ENCODE measurements at regions not wholly inside any gene's neighbourhood (a gene's known extent, or its start where the extent isn't known, plus 50 kb on each side); places are given as distances from the start of the nearest gene placed in this dataset.

GRCh38 chr14:46596236-46596635, 55.3 kb downstream of the RPL10L start:
- Histone ChIP-seq H3K4me1 (ENCODE audit: insufficient read depth, low read length, severe bottlenecking) (no peaks in the 10 kb centered on the region), H3K36me3 (ENCODE audit: insufficient read depth, low read length) (no peaks in the 10 kb centered on the region), H3K4me3 (ENCODE audit: low read depth, low read length, poor library complexity, severe bottlenecking) (no peak overlapping the region), H3K9ac (ENCODE audit: low read length) (no peak overlapping the region), H3K27ac (ENCODE audit: low read depth, low read length, poor library complexity, severe bottlenecking) (no peak overlapping the region), H3K9me3 (ENCODE audit: low read length) (no peaks in the 10 kb centered on the region), H4K20me1 (ENCODE audit: insufficient read depth, low read length) (no peaks in the 10 kb centered on the region), H3K4me2 (ENCODE audit: low read length) (no peak overlapping the region), H3K27me3 (ENCODE audit: insufficient read depth, low read length) (no peaks in the 10 kb centered on the region), H3K79me2 (ENCODE audit: insufficient read depth, low read length) (no peaks in the 10 kb centered on the region), H3F3A (ENCODE audit: insufficient read depth, low read length) (no peaks in the 10 kb centered on the region), H2AFZ (ENCODE audit: low read length) (no peak overlapping the region), H3K9me2 (ENCODE audit: low read depth, low read length) (no peaks in the 10 kb centered on the region)
- TF ChIP-seq, protein P1, sequence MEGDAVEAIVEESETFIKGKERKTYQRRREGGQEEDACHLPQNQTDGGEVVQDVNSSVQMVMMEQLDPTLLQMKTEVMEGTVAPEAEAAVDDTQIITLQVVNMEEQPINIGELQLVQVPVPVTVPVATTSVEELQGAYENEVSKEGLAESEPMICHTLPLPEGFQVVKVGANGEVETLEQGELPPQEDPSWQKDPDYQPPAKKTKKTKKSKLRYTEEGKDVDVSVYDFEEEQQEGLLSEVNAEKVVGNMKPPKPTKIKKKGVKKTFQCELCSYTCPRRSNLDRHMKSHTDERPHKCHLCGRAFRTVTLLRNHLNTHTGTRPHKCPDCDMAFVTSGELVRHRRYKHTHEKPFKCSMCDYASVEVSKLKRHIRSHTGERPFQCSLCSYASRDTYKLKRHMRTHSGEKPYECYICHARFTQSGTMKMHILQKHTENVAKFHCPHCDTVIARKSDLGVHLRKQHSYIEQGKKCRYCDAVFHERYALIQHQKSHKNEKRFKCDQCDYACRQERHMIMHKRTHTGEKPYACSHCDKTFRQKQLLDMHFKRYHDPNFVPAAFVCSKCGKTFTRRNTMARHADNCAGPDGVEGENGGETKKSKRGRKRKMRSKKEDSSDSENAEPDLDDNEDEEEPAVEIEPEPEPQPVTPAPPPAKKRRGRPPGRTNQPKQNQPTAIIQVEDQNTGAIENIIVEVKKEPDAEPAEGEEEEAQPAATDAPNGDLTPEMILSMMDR (IDR thresholded peaks at IDR 0.05; ENCODE audit: low read length), result no peak
- no peak for TF ChIP-seq EZH2 (IDR thresholded peaks at IDR 0.05; ENCODE audit: borderline replicate concordance, low read length)

GRCh38 chr14:46582826-46583225, 68.8 kb downstream of the RPL10L start:
- H3K4me2 ChIP-seq (ENCODE audit: low read length), result no peak overlapping the region
- H3K9me2 ChIP-seq (ENCODE audit: low read depth, low read length), result no peaks in the 10 kb centered on the region
- TF ChIP-seq, protein P1 (IDR thresholded peaks at IDR 0.05; ENCODE audit: low read length), result no peak
- no peak for TF ChIP-seq EZH2 (IDR thresholded peaks at IDR 0.05; ENCODE audit: borderline replicate concordance, low read length)

GRCh38 chr14:46581036-46581671, 70.4 kb downstream of the RPL10L start:
- no peaks in the 10 kb centered on the region for H3K27me3 ChIP-seq (ENCODE audit: insufficient read depth, low read length)
- no peak overlapping the region for H3K4me3 ChIP-seq (ENCODE audit: low read depth, low read length, poor library complexity, severe bottlenecking)
- H3F3A ChIP-seq (ENCODE audit: insufficient read depth, low read length), result no peaks in the 10 kb centered on the region
- no peak overlapping the region for H2AFZ ChIP-seq (ENCODE audit: low read length)
- H3K4me2 ChIP-seq (ENCODE audit: low read length), result no peak overlapping the region
- no peak overlapping the region for H3K9ac ChIP-seq (ENCODE audit: low read length)
- H4K20me1 ChIP-seq (ENCODE audit: insufficient read depth, low read length), result no peaks in the 10 kb centered on the region
- no peaks in the 10 kb centered on the region for H3K9me3 ChIP-seq (ENCODE audit: low read length)
- no peaks in the 10 kb centered on the region for H3K4me1 ChIP-seq (ENCODE audit: insufficient read depth, low read length, severe bottlenecking)
- H3K79me2 ChIP-seq (ENCODE audit: insufficient read depth, low read length), result no peaks in the 10 kb centered on the region
- H3K36me3 ChIP-seq (ENCODE audit: insufficient read depth, low read length), result no peaks in the 10 kb centered on the region
- no peaks in the 10 kb centered on the region for H3K9me2 ChIP-seq (ENCODE audit: low read depth, low read length)
- no peak overlapping the region for H3K27ac ChIP-seq (ENCODE audit: low read depth, low read length, poor library complexity, severe bottlenecking)
- TF ChIP-seq EZH2 (IDR thresholded peaks at IDR 0.05; ENCODE audit: borderline replicate concordance, low read length), result no peak
- TF ChIP-seq, protein P1 (IDR thresholded peaks at IDR 0.05; ENCODE audit: low read length), result peak; percentile 71

More at GRCh38 chr14:46582826-46583225, 68.8 kb downstream of the RPL10L start:
- H3K27me3 ChIP-seq (ENCODE audit: insufficient read depth, low read length), result no peaks in the 10 kb centered on the region
- H3F3A ChIP-seq (ENCODE audit: insufficient read depth, low read length), result no peaks in the 10 kb centered on the region
- H3K27ac ChIP-seq (ENCODE audit: low read depth, low read length, poor library complexity, severe bottlenecking), result no peak overlapping the region
- no peaks in the 10 kb centered on the region for H3K9me3 ChIP-seq (ENCODE audit: low read length)
- no peaks in the 10 kb centered on the region for H3K79me2 ChIP-seq (ENCODE audit: insufficient read depth, low read length)
- H3K36me3 ChIP-seq (ENCODE audit: insufficient read depth, low read length), result no peaks in the 10 kb centered on the region
- no peak overlapping the region for H3K4me3 ChIP-seq (ENCODE audit: low read depth, low read length, poor library complexity, severe bottlenecking)
- H3K9ac ChIP-seq (ENCODE audit: low read length), result no peak overlapping the region
- H4K20me1 ChIP-seq (ENCODE audit: insufficient read depth, low read length), result no peaks in the 10 kb centered on the region
- H3K4me1 ChIP-seq (ENCODE audit: insufficient read depth, low read length, severe bottlenecking), result no peaks in the 10 kb centered on the region
- H2AFZ ChIP-seq (ENCODE audit: low read length), result no peak overlapping the region

Data from OCI-LY1 (cell line).